ENCODE measurements at regions not wholly inside any gene's neighbourhood (a gene's known extent, or its start where the extent isn't known, plus 50 kb on each side); places are given as distances from the start of the nearest gene placed in this dataset.

- FAIRE-seq (no peak), DNase-seq (ENCODE audit: low read depth, low spot score) (no peak)
- Histone ChIP-seq H3K27me3 (ENCODE audit: control insufficient read depth, extremely low read depth, insufficient read depth, low read length) (no peaks in the 10 kb centered on the region), H4K20me1 (ENCODE audit: control insufficient read depth, extremely low read depth, insufficient read depth, low read length) (no peaks in the 10 kb centered on the region), H2AFZ (ENCODE audit: control insufficient read depth, low read length) (no peak overlapping the region), H3K4me2 (ENCODE audit: control insufficient read depth, extremely low read depth, insufficient read depth, low read depth, low read length) (no peak overlapping the region), H3K27ac (ENCODE audit: control insufficient read depth, insufficient read depth, low read length) (no peak overlapping the region), H3K9me1 (ENCODE audit: control insufficient read depth, extremely low read depth, insufficient read depth, low read length) (no peaks in the 10 kb centered on the region), H3K79me2 (ENCODE audit: control insufficient read depth, insufficient read depth, low read length) (no peaks in the 10 kb centered on the region), H3K4me1 (ENCODE audit: control insufficient read depth, extremely low read depth, insufficient read depth, low read length) (no peaks in the 10 kb centered on the region), H3K36me3 (ENCODE audit: control insufficient read depth in 2 of 2, extremely low read depth in 1 of 2, insufficient read depth in 2 of 2, low read length in 2 of 2) (no peaks in the 10 kb centered on the region), H3K4me3 (ENCODE audit: control insufficient read depth in 2 of 3, extremely low read depth in 1 of 3, insufficient read depth in 2 of 3, low read depth in 1 of 3, low read length in 3 of 3) (no peak overlapping the region), H3K9me3 (ENCODE audit: control insufficient read depth, low read depth, low read length) (no peaks in the 10 kb centered on the region), H3K9ac (ENCODE audit: control insufficient read depth, extremely low read depth, insufficient read depth, low read length) (no peak overlapping the region)
- dilution Hi-C loops (cut with MboI; ENCODE audit: extremely low pct_ligation_motif_present, low sequenced_read_pairs): no loop called here
- no peak for TF ChIP-seq EZH2 (IDR thresholded peaks at IDR 0.05; ENCODE audit: low read length)
- no peak for TF ChIP-seq CTCF (optimal IDR thresholded peaks at IDR 0.05 in 1 of 3, IDR thresholded peaks at IDR 0.05 in 1 of 3, conservative IDR thresholded peaks at IDR 0.05 in 1 of 3; ENCODE audit: extremely low read depth in 1 of 3, insufficient read depth in 2 of 3, low read length in 3 of 3)
These were observed 1082.0 kb downstream of the RAPGEF2 start for GRCh38 chr4:160184884-160185283.

- no peaks in the 10 kb centered on the region for H3K9me1 ChIP-seq (ENCODE audit: control insufficient read depth, extremely low read depth, insufficient read depth, low read length)
- TF ChIP-seq CTCF (optimal IDR thresholded peaks at IDR 0.05 in 1 of 3, IDR thresholded peaks at IDR 0.05 in 1 of 3, conservative IDR thresholded peaks at IDR 0.05 in 1 of 3; ENCODE audit: extremely low read depth in 1 of 3, insufficient read depth in 2 of 3, low read length in 3 of 3) (no peak), EZH2 (IDR thresholded peaks at IDR 0.05; ENCODE audit: low read length) (no peak)
- H4K20me1 ChIP-seq (ENCODE audit: control insufficient read depth, extremely low read depth, insufficient read depth, low read length): no peaks in the 10 kb centered on the region
- no peak overlapping the region for H3K4me2 ChIP-seq (ENCODE audit: control insufficient read depth, extremely low read depth, insufficient read depth, low read depth, low read length)
- dilution Hi-C loops (cut with MboI; ENCODE audit: extremely low pct_ligation_motif_present, low sequenced_read_pairs): no loop called here
- H2AFZ ChIP-seq (ENCODE audit: control insufficient read depth, low read length): no peak overlapping the region
- no peaks in the 10 kb centered on the region for H3K27me3 ChIP-seq (ENCODE audit: control insufficient read depth, extremely low read depth, insufficient read depth, low read length)
- no peaks in the 10 kb centered on the region for H3K9me3 ChIP-seq (ENCODE audit: control insufficient read depth, low read depth, low read length)
- H3K36me3 ChIP-seq (ENCODE audit: control insufficient read depth in 2 of 2, extremely low read depth in 1 of 2, insufficient read depth in 2 of 2, low read length in 2 of 2): no peaks in the 10 kb centered on the region
- H3K79me2 ChIP-seq (ENCODE audit: control insufficient read depth, insufficient read depth, low read length): no peaks in the 10 kb centered on the region
- no peak overlapping the region for H3K9ac ChIP-seq (ENCODE audit: control insufficient read depth, extremely low read depth, insufficient read depth, low read length)
- H3K4me3 ChIP-seq (ENCODE audit: control insufficient read depth in 2 of 3, extremely low read depth in 1 of 3, insufficient read depth in 2 of 3, low read depth in 1 of 3, low read length in 3 of 3): no peak overlapping the region
- no peaks in the 10 kb centered on the region for H3K4me1 ChIP-seq (ENCODE audit: control insufficient read depth, extremely low read depth, insufficient read depth, low read length)
- FAIRE-seq: no peak
- no peak overlapping the region for H3K27ac ChIP-seq (ENCODE audit: control insufficient read depth, insufficient read depth, low read length)
- no peak for DNase-seq (ENCODE audit: low read depth, low spot score)
These were observed 1090.9 kb downstream of the RAPGEF2 start for GRCh38 chr4:160193787-160194186.

Data from keratinocyte (primary cell).